ENCODE measurements at regions not wholly inside any gene's neighbourhood (a gene's known extent, or its start where the extent isn't known, plus 50 kb on each side); places are given as distances from the start of the nearest gene placed in this dataset.

GRCh38 chr14:34348592-34348991 lies 113.4 kb downstream of the SPTSSA start:
- no peak for DNase-seq

GRCh38 chr14:34347683-34348082 lies 114.4 kb downstream of the SPTSSA start:
- DNase-seq = no peak

GRCh38 chr14:34345718-34346465 lies 116.1 kb downstream of the SPTSSA start:
- DNase-seq = no peak

GRCh38 chr14:34344318-34344717 lies 117.7 kb downstream of the SPTSSA start:
- no peak for DNase-seq

- DNase-seq = no peak
These were observed 121.9 kb downstream of the SPTSSA start for GRCh38 chr14:34340025-34340625.

- no peak for DNase-seq
These were observed 124.0 kb downstream of the SPTSSA start for GRCh38 chr14:34338056-34338455.

- DNase-seq = no peak
These were observed 125.5 kb downstream of the SPTSSA start for GRCh38 chr14:34336501-34336900.

- DNase-seq = no peak
These were observed 126.1 kb downstream of the SPTSSA start for GRCh38 chr14:34335968-34336367.

- DNase-seq = no peak
These were observed 127.7 kb downstream of the SPTSSA start for GRCh38 chr14:34334329-34334728.

GRCh38 chr14:34331728-34332623 lies 130.1 kb downstream of the SPTSSA start:
- DNase-seq = peak; percentile 79

- no peak for DNase-seq
These were observed 131.2 kb downstream of the SPTSSA start for GRCh38 chr14:34330846-34331245.

- no peak for DNase-seq
These were observed 132.7 kb downstream of the SPTSSA start for GRCh38 chr14:34329301-34329700.

GRCh38 chr14:34328178-34328577 lies 133.9 kb downstream of the SPTSSA start:
- DNase-seq = no peak

GRCh38 chr14:34325493-34325892 lies 136.5 kb downstream of the SPTSSA start:
- DNase-seq = no peak

- DNase-seq = no peak
These were observed 137.7 kb downstream of the SPTSSA start for GRCh38 chr14:34324363-34324795.

- peak; percentile 90 for DNase-seq
These were observed 139.1 kb downstream of the SPTSSA start for GRCh38 chr14:34322940-34323418.

- no peak for DNase-seq
These were observed 142.9 kb downstream of the SPTSSA start for GRCh38 chr14:34319140-34319539.

GRCh38 chr14:34318014-34318413 lies 144.0 kb downstream of the SPTSSA start:
- no peak for DNase-seq

- no peak for DNase-seq
These were observed 151.3 kb downstream of the SPTSSA start for GRCh38 chr14:34310724-34311123.

GRCh38 chr14:34303811-34304210 lies 158.2 kb downstream of the SPTSSA start:
- DNase-seq = no peak

GRCh38 chr14:34302654-34303053 lies 159.4 kb downstream of the SPTSSA start:
- DNase-seq = no peak

- DNase-seq = no peak
These were observed 160.9 kb downstream of the SPTSSA start for GRCh38 chr14:34300882-34301734.
